H1 (cell line): ENCODE measurements at regions not wholly inside any gene's neighbourhood (a gene's known extent, or its start where the extent isn't known, plus 50 kb on each side); places are given as distances from the start of the nearest gene placed in this dataset.

Source experiments
- CTCF ChIA-PET: fragments of 300-600 bp; sonication (Branson Sonifier 250); formaldehyde crosslinking; loops from one replicate; lab custom pipeline; 2021; ENCODE audit not compliant: partially characterized antibody; lab: Charles Lee
- POLR2A ChIA-PET: fragments of 300-600 bp; sonication (Branson Sonifier 250); formaldehyde crosslinking; loops from one replicate; lab custom pipeline; 2021; ENCODE audit warnings: inconsistent platforms; ENCODE audit not compliant: partially characterized antibody; lab: Charles Lee
- DNase-seq, 2 experiments: peaks; one replicate each; pipeline versions ENCODE4 v3.0.0 to v3.0.0-alpha.2; 2010 to 2022; ENCODE audit warnings: low spot score in 2 of 2, low read depth in 1 of 2, mixed read lengths in 1 of 2
- FAIRE-seq: peaks from 2 replicates; lab custom pipeline; 2011; peaks lifted over from hg19 to GRCh38; lab: Jason Lieb, UNC
- H2AFZ ChIP-seq: 2 replicates; pipeline ENCODE4 v1.8.1; 2012; ENCODE audit warnings: low read length, inconsistent platforms
- H2AK5ac ChIP-seq: 2 replicates; pipeline ENCODE4 v1.6.1; 2013; ENCODE audit warnings: low read depth, low read length
- H2BK120ac ChIP-seq: replicated peaks from 2 replicates; pipeline ENCODE3; 2013; ENCODE audit warnings: low read depth, low read length, inconsistent platforms
- H2BK12ac ChIP-seq: 2 replicates; pipeline ENCODE4 v1.6.1; 2013; ENCODE audit warnings: low read depth, low read length
- H2BK15ac ChIP-seq: 2 replicates; pipeline ENCODE4 v1.6.1; 2013; ENCODE audit warnings: low read length
- H2BK20ac ChIP-seq: 2 replicates; pipeline ENCODE4 v1.6.1; 2013; ENCODE audit warnings: low read length
- H2BK5ac ChIP-seq: 2 replicates; pipeline ENCODE4 v1.6.1; 2013; ENCODE audit warnings: low read depth, low read length
- H3K14ac ChIP-seq: 2 replicates; pipeline ENCODE4 v1.6.1; 2013; ENCODE audit warnings: inconsistent platforms; ENCODE audit not compliant: insufficient read length
- H3K18ac ChIP-seq: 2 replicates; pipeline ENCODE4 v1.6.1; 2013; ENCODE audit warnings: low read length; ENCODE audit errors: extremely low read depth
- H3K23ac ChIP-seq: 2 replicates; pipeline ENCODE4 v1.6.1; 2013; ENCODE audit warnings: inconsistent platforms; ENCODE audit not compliant: insufficient read length
- H3K23me2 ChIP-seq: 2 replicates; pipeline ENCODE4 v1.6.1; 2013; ENCODE audit warnings: low read depth, low read length
- H3K27ac ChIP-seq: 2 replicates; pipeline ENCODE4 v1.6.1; 2011; ENCODE audit warnings: low read depth, low read length, inconsistent platforms
- H3K27me3 ChIP-seq, 4 experiments: replicated peaks in 1 of 4; 1 replicate in 1 of 4; 2 replicates in 3 of 4; pipeline versions ENCODE4 v1.6.1 to v1.8.1; 2011 to 2013; ENCODE audit warnings: low read length in 3 of 4, mild to moderate bottlenecking in 3 of 4, inconsistent platforms in 2 of 4, mixed read lengths in 2 of 4, moderate library complexity in 1 of 4; ENCODE audit not compliant: control insufficient read depth in 3 of 4, insufficient read depth in 3 of 4; ENCODE audit errors: extremely low read depth in 1 of 4
- H3K36me3 ChIP-seq, 4 experiments: 2 replicates each; pipeline versions ENCODE4 v1.6.1 to v1.8.1; 2011 to 2013; ENCODE audit warnings: mild to moderate bottlenecking in 4 of 4, low read length in 3 of 4, moderate library complexity in 2 of 4, control low read depth in 1 of 4, inconsistent platforms in 1 of 4; ENCODE audit not compliant: insufficient read depth in 4 of 4, control insufficient read depth in 2 of 4
- H3K4ac ChIP-seq: replicated peaks from 2 replicates; pipeline ENCODE3; 2013; ENCODE audit warnings: low read length, low read depth, mixed read lengths, inconsistent platforms; ENCODE audit not compliant: insufficient read length
- H3K4me1 ChIP-seq, 4 experiments: replicated peaks in 1 of 4; 1 replicate in 1 of 4; 2 replicates in 3 of 4; pipeline versions ENCODE4 v1.6.1 to v1.8.1; 2011 to 2013; ENCODE audit warnings: low read length in 3 of 4, inconsistent platforms in 2 of 4, mixed read lengths in 1 of 4; ENCODE audit not compliant: insufficient read depth in 4 of 4, control insufficient read depth in 3 of 4
- H3K4me2 ChIP-seq, 2 experiments: 2 replicates each; pipeline versions ENCODE4 v1.6.1 to v1.8.1; 2011 to 2013; ENCODE audit warnings: low read depth in 2 of 2, low read length in 2 of 2, control low read depth in 1 of 2, inconsistent platforms in 1 of 2, mild to moderate bottlenecking in 1 of 2; ENCODE audit not compliant: insufficient read depth in 1 of 2
- H3K4me3 ChIP-seq, 4 experiments: fragments of 200-600, 300-600 bp in 1 of 4; sonication (generic), shearing (Covaris generic), sonication (Bioruptor Twin) in 1 of 4; 2 replicates each; pipeline versions ENCODE4 v1.5.1 to v1.8.1; 2011 to 2016; ENCODE audit warnings: low read length in 4 of 4, low read depth in 3 of 4, control low read depth in 2 of 4, inconsistent platforms in 2 of 4, mild to moderate bottlenecking in 2 of 4, mixed read lengths in 1 of 4, moderate library complexity in 1 of 4; ENCODE audit not compliant: insufficient read depth in 2 of 4; ENCODE audit errors: extremely low read depth in 1 of 4
- H3K56ac ChIP-seq: replicated peaks from 2 replicates; pipeline ENCODE3; 2013; ENCODE audit warnings: low read depth, mild to moderate bottlenecking, mixed read lengths, low read length, inconsistent platforms; ENCODE audit not compliant: insufficient read length
- H3K79me1 ChIP-seq: 2 replicates; pipeline ENCODE4 v1.6.1; 2013; ENCODE audit warnings: low read depth, low read length, control low read depth
- H3K79me2 ChIP-seq, 2 experiments: 2 replicates each; pipeline versions ENCODE4 v1.6.1 to v1.8.1; 2012 to 2013; ENCODE audit warnings: low read length in 2 of 2, mild to moderate bottlenecking in 2 of 2, inconsistent platforms in 1 of 2; ENCODE audit not compliant: insufficient read depth in 2 of 2, control insufficient read depth in 1 of 2
- H3K9ac ChIP-seq, 4 experiments: replicated peaks in 1 of 4; 1 replicate in 1 of 4; 2 replicates in 3 of 4; pipeline versions ENCODE4 v1.6.1 to v1.8.1; 2011 to 2013; ENCODE audit warnings: low read depth in 3 of 4, low read length in 3 of 4, control low read depth in 2 of 4, mild to moderate bottlenecking in 2 of 4, moderate library complexity in 2 of 4, inconsistent platforms in 1 of 4; ENCODE audit errors: extremely low read depth in 1 of 4
- H3K9me3 ChIP-seq, 2 experiments: 2 replicates each; pipeline versions ENCODE4 v1.6.1 to v1.8.1; 2012 to 2013; ENCODE audit warnings: mild to moderate bottlenecking in 2 of 2, moderate library complexity in 2 of 2, control low read depth in 1 of 2, inconsistent platforms in 1 of 2, low read depth in 1 of 2, low read length in 1 of 2, mixed read lengths in 1 of 2; ENCODE audit not compliant: insufficient read depth in 2 of 2
- H4K20me1 ChIP-seq, 2 experiments: replicated peaks in 1 of 2; 2 replicates each; pipeline versions ENCODE3 to v1.8.1; 2011 to 2013; ENCODE audit warnings: inconsistent platforms in 2 of 2, low read length in 2 of 2, mild to moderate bottlenecking in 1 of 2; ENCODE audit not compliant: insufficient read depth in 2 of 2, control insufficient read depth in 1 of 2
- H4K5ac ChIP-seq: 2 replicates; pipeline ENCODE4 v1.6.1; 2013; ENCODE audit warnings: low read length, low read depth, mixed read lengths, inconsistent platforms; ENCODE audit not compliant: insufficient read length
- H4K8ac ChIP-seq: 2 replicates; pipeline ENCODE4 v1.8.0; 2013; ENCODE audit warnings: mild to moderate bottlenecking, moderate library complexity, low read length, inconsistent platforms; ENCODE audit not compliant: insufficient read depth; ENCODE audit errors: extremely low read depth
- H4K91ac ChIP-seq: replicated peaks from 2 replicates; pipeline ENCODE3; 2013; ENCODE audit warnings: low read length, mixed read lengths, inconsistent platforms; ENCODE audit not compliant: insufficient read length
- BCL11A ChIP-seq, 2 experiments: IDR thresholded peaks; one replicate each; pipeline ENCODE4 v1.6.1; 2011; ENCODE audit warnings: low read depth in 2 of 2, low read length in 2 of 2, mild to moderate bottlenecking in 2 of 2
- EP300 ChIP-seq, 2 experiments: IDR thresholded peaks; 1 replicate in 1 of 2; 2 replicates in 1 of 2; pipeline ENCODE4 v1.6.1; 2011 to 2012; ENCODE audit warnings: low read depth in 2 of 2, low read length in 2 of 2, mild to moderate bottlenecking in 2 of 2, borderline replicate concordance in 1 of 2, inconsistent platforms in 1 of 2, moderate library complexity in 1 of 2
- FOSL1 ChIP-seq: IDR thresholded peaks from 2 replicates; pipeline ENCODE4 v1.6.1; 2011; ENCODE audit warnings: mild to moderate bottlenecking, low read depth, low read length, moderate library complexity; ENCODE audit not compliant: insufficient read depth
- GABPA ChIP-seq: IDR thresholded peaks from 2 replicates; pipeline ENCODE4 v1.6.1; 2011; ENCODE audit warnings: mild to moderate bottlenecking, low read length, moderate library complexity, borderline replicate concordance; ENCODE audit not compliant: insufficient read depth
- MAFK ChIP-seq: IDR thresholded peaks from 2 replicates; pipeline ENCODE4 v1.6.1; 2012; ENCODE audit warnings: low read depth, mild to moderate bottlenecking, improper control_type of control experiment, low read length
- MAX ChIP-seq: IDR thresholded peaks from 2 replicates; pipeline ENCODE4 v1.6.1; 2012; ENCODE audit warnings: inconsistent platforms
- NANOG ChIP-seq: IDR thresholded peaks from 2 replicates; pipeline ENCODE4 v1.6.1; 2011; ENCODE audit warnings: low read length, low read depth, mild to moderate bottlenecking, inconsistent platforms; ENCODE audit not compliant: insufficient read depth, poor library complexity, severe bottlenecking
- POLR2AphosphoS5 ChIP-seq: IDR thresholded peaks from 2 replicates; pipeline ENCODE4 v1.6.1; 2011; ENCODE audit warnings: low read depth, low read length
- RAD21 ChIP-seq, 2 experiments: IDR thresholded peaks in 1 of 2; conservative IDR thresholded peaks in 1 of 2; 2 replicates each; pipeline ENCODE4 v1.6.1; 2011; ENCODE audit warnings: low read depth in 2 of 2, low read length in 2 of 2, improper control_type of control experiment in 1 of 2, inconsistent platforms in 1 of 2, mild to moderate bottlenecking in 1 of 2, moderate library complexity in 1 of 2
- RXRA ChIP-seq: IDR thresholded peaks from 2 replicates; pipeline ENCODE4 v1.6.1; 2011; ENCODE audit warnings: low read depth, mild to moderate bottlenecking, low read length, moderate library complexity; ENCODE audit not compliant: insufficient read depth
- SIX5 ChIP-seq: IDR thresholded peaks from 2 replicates; pipeline ENCODE4 v1.6.1; 2011; ENCODE audit warnings: mild to moderate bottlenecking, low read depth, low read length
- SUZ12 ChIP-seq: fragments of 200-600 bp; sonication (generic); IDR thresholded peaks from 2 replicates; pipeline ENCODE4 v1.6.1; 2012; ENCODE audit warnings: mild to moderate bottlenecking, inconsistent platforms, low read length, moderate library complexity, mixed read lengths
- TEAD4 ChIP-seq: IDR thresholded peaks from 2 replicates; pipeline ENCODE4 v1.6.1; 2012; ENCODE audit warnings: low read depth, low read length, inconsistent platforms, mixed read lengths
- WGBS, 2 experiments: shearing (Covaris generic) in 1 of 2; methylation state at CpG; one replicate each; pipeline versions ENCODE4 v1.1.6 to v1.1.7; 2013 to 2015; ENCODE audit warnings: low lambda C conversion rate in 2 of 2, mixed read lengths in 2 of 2, inconsistent platforms in 1 of 2, low coverage in 1 of 2, missing lambda C conversion rate in 1 of 2; ENCODE audit not compliant: insufficient replicate concordance in 2 of 2, insufficient coverage in 1 of 2, insufficient read length in 1 of 2; ENCODE audit errors: extremely low coverage in 1 of 2, missing lambda C conversion rate in 1 of 2; 5-methylcytosine and 5-hydroxymethylcytosine counted together

DNA sequence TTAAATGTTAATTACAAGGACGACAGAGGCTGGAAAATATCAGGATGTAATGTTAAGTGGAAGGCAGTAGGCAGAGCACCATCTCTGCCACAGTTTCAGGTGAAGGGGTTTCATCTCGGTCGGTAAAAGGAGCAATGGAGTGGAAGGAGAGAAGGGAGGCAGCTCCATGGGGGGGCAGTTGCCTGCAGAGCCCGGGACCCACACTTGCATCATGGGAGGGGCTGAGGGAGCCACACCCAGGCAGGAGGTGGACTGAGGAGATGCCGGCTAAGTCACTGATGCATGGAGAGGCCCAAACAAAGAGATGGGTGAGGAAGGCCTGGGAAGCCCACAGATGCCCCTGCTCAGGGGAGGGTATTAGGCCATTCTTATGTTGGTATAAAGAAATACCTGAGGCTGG is 1470.9 kb downstream of the BRD1 start:
- Histone ChIP-seq H3K27me3 (no peaks in the 10 kb centered on the region; a peak in 1 of 7 replicates), H4K5ac (no peak overlapping the region), H4K20me1 (no peaks in the 10 kb centered on the region), H2AFZ (no peak overlapping the region), H3K79me2 (no peaks in the 10 kb centered on the region), H3K4me1 (peaks cover 0 to 17% (median 6%) of the 10 kb centered on the region in 4 experiments; a peak in 4 of 7 replicates), H3K14ac (no peak overlapping the region), H3K9ac (no peak overlapping the region), H3K36me3 (no peaks in the 10 kb centered on the region), H3K4ac (no peak overlapping the region), H3K23ac (no peak overlapping the region), H3K18ac (no peak overlapping the region), H3K4me2 (peak overlapping the region in 1 of 2 experiments; percentile 22; a peak in 1 of 4 replicates), H4K91ac (peak overlapping the region; percentile 41), H3K56ac (no peak overlapping the region), H3K9me3 (no peaks in the 10 kb centered on the region), H3K23me2 (peaks cover 10% of the 10 kb centered on the region; the same call in 1 of the 2 replicates), H2BK20ac (no peak overlapping the region), H2BK120ac (no peak overlapping the region), H2BK15ac (no peak overlapping the region), H4K8ac (no peak overlapping the region; the same call in 1 of the 2 replicates), H2BK5ac (no peak overlapping the region), H2BK12ac (no peak overlapping the region), H3K27ac (no peak overlapping the region), H3K79me1 (no peaks in the 10 kb centered on the region), H2AK5ac (no peak overlapping the region), H3K4me3 (no peak overlapping the region)
- whole genome bisulfite sequencing, 2 experiments = 88% methylated on average over 5 of the region's 5 CpGs; no CpG with 5 or more reads in 1 of the 2 experiments
- FAIRE-seq = no peak
- DNase-seq = no peak
- POLR2A ChIA-PET = no interaction called here
- CTCF ChIA-PET = interaction anchor here (0.6 to 1.3 kb wide), 2 partner anchors 15 to 201 kb away, joined by 3 read pairs; no protein-coding TSS in a partner anchor
- no peak for TF ChIP-seq FOSL1
- TF ChIP-seq EP300 (IDR thresholded peaks at IDR 0.05; ENCODE audit: borderline replicate concordance in 1 of 2, low read depth in 2 of 2, low read length in 2 of 2) = no peak
- no peak for TF ChIP-seq MAFK
- no peak for TF ChIP-seq SUZ12
- TF ChIP-seq SIX5 = no peak
- no peak for TF ChIP-seq TEAD4
- TF ChIP-seq BCL11A (IDR thresholded peaks at IDR 0.05; ENCODE audit: low read depth in 2 of 2, low read length in 2 of 2) = no peak
- TF ChIP-seq RXRA = no peak
- no peak for TF ChIP-seq NANOG
- TF ChIP-seq POLR2AphosphoS5 = no peak
- no peak for TF ChIP-seq RAD21 (IDR thresholded peaks at IDR 0.05 in 1 of 2, conservative IDR thresholded peaks at IDR 0.05 in 1 of 2; ENCODE audit: low read depth in 2 of 2, low read length in 2 of 2)
- TF ChIP-seq MAX = no peak
- no peak for TF ChIP-seq GABPA
